ENCODE measurements at regions not wholly inside any gene's neighbourhood (a gene's known extent, or its start where the extent isn't known, plus 50 kb on each side); places are given as distances from the start of the nearest gene placed in this dataset.

DNA sequence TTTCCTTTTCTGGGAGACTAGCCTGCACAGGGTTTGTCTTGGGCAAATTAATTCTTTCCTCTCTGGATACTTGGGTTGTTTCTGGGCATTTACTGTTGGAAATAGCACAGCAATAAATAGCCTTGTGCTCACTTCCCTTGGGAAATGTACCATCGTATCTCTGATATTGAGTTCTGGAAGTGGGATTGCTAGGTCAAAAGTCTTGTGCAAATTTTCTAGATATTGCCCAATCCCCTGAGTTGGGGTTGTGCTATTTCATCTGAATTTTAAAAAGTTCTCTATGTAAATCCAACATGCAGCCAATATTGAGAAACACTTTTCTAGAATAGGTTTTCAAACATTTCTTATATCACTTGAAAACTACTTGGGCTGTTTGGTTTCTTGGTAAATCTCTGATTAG is 64.0 kb upstream of the ELOVL5 start:
- TF ChIP-seq, protein P1, sequence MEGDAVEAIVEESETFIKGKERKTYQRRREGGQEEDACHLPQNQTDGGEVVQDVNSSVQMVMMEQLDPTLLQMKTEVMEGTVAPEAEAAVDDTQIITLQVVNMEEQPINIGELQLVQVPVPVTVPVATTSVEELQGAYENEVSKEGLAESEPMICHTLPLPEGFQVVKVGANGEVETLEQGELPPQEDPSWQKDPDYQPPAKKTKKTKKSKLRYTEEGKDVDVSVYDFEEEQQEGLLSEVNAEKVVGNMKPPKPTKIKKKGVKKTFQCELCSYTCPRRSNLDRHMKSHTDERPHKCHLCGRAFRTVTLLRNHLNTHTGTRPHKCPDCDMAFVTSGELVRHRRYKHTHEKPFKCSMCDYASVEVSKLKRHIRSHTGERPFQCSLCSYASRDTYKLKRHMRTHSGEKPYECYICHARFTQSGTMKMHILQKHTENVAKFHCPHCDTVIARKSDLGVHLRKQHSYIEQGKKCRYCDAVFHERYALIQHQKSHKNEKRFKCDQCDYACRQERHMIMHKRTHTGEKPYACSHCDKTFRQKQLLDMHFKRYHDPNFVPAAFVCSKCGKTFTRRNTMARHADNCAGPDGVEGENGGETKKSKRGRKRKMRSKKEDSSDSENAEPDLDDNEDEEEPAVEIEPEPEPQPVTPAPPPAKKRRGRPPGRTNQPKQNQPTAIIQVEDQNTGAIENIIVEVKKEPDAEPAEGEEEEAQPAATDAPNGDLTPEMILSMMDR (IDR thresholded peaks at IDR 0.05), result no peak
- no peak for TF ChIP-seq POLR2A (IDR thresholded peaks at IDR 0.05)
- no peak for TF ChIP-seq EP300 (IDR thresholded peaks at IDR 0.05)
